Choroid plexus epithelial cell (primary cell): ENCODE measurements at regions not wholly inside any gene's neighbourhood (a gene's known extent, or its start where the extent isn't known, plus 50 kb on each side); places are given as distances from the start of the nearest gene placed in this dataset.

Source experiments
- DNase-seq: peaks from one replicate; pipeline ENCODE4 v3.0.0-alpha.2; 2010; ENCODE audit warnings: low read depth
- H3K4me3 ChIP-seq: 2 replicates; pipeline ENCODE4 v1.5.1; 2011; ENCODE audit warnings: low read depth, mild to moderate bottlenecking, control low read depth, low read length, moderate library complexity
- CTCF ChIP-seq: conservative IDR thresholded peaks from 2 replicates; pipeline ENCODE4 v1.5.1; 2011; ENCODE audit warnings: low read depth, mild to moderate bottlenecking, control low read depth, inconsistent platforms, low read length, moderate library complexity

GRCh38 chr11:112366777-112367176 lies 106.1 kb upstream of the PLET1 start:
- peak; percentile 90 for DNase-seq
- H3K4me3 ChIP-seq: no peak overlapping the region
- no peak for TF ChIP-seq CTCF

GRCh38 chr11:112367461-112367860 lies 106.8 kb upstream of the PLET1 start:
- DNase-seq: no peak
- no peak overlapping the region for H3K4me3 ChIP-seq
- no peak for TF ChIP-seq CTCF

- no peak for TF ChIP-seq CTCF
- no peak overlapping the region for H3K4me3 ChIP-seq
- no peak for DNase-seq
Observed at GRCh38 chr11:112367895-112368294, 107.2 kb upstream of the PLET1 start.

- peak; percentile 21 for DNase-seq
- no peak for TF ChIP-seq CTCF
- no peak overlapping the region for H3K4me3 ChIP-seq
Observed at GRCh38 chr11:112368381-112368780, 107.7 kb upstream of the PLET1 start.

- TF ChIP-seq CTCF: no peak
- DNase-seq: no peak
Observed at GRCh38 chr11:112369374-112369773, 108.7 kb upstream of the PLET1 start.

GRCh38 chr11:112369916-112370315 lies 109.3 kb upstream of the PLET1 start:
- no peak for DNase-seq
- H3K4me3 ChIP-seq: no peak overlapping the region
- TF ChIP-seq CTCF: no peak

More at GRCh38 chr11:112369374-112369773, 108.7 kb upstream of the PLET1 start:
- no peak overlapping the region for H3K4me3 ChIP-seq

GRCh38 chr11:112374486-112375140 lies 114.0 kb upstream of the PLET1 start:
- TF ChIP-seq CTCF: no peak
- DNase-seq: no peak
- H3K4me3 ChIP-seq: no peak overlapping the region
